ENCODE measurements at regions not wholly inside any gene's neighbourhood (a gene's known extent, or its start where the extent isn't known, plus 50 kb on each side); places are given as distances from the start of the nearest gene placed in this dataset.

DNA sequence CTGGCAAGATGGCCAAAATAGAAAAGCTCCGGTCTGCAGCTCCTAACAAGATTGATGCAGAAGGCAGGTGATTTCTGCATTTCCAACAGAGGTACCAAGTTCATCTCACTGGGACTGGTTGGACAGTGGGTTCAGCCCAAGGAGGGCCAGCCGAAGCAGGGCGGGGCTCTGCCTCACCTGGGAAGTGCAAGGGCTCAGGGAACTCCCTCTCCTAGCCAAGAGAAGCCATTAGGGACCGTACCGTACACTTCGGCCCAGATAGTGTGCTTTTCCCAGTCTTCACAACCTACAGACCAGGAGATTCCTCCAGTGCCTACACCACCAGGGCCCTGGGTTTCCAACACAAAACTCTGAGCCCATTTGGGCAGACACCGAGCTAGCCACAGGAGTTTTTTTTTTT lies 277.8 kb downstream of the SLCO4C1 start:
- no peak for DNase-seq (ENCODE audit: extremely low spot score)
- POLR2A ChIA-PET = no interaction called here
- TF ChIP-seq, protein P1, sequence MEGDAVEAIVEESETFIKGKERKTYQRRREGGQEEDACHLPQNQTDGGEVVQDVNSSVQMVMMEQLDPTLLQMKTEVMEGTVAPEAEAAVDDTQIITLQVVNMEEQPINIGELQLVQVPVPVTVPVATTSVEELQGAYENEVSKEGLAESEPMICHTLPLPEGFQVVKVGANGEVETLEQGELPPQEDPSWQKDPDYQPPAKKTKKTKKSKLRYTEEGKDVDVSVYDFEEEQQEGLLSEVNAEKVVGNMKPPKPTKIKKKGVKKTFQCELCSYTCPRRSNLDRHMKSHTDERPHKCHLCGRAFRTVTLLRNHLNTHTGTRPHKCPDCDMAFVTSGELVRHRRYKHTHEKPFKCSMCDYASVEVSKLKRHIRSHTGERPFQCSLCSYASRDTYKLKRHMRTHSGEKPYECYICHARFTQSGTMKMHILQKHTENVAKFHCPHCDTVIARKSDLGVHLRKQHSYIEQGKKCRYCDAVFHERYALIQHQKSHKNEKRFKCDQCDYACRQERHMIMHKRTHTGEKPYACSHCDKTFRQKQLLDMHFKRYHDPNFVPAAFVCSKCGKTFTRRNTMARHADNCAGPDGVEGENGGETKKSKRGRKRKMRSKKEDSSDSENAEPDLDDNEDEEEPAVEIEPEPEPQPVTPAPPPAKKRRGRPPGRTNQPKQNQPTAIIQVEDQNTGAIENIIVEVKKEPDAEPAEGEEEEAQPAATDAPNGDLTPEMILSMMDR (IDR thresholded peaks at IDR 0.05; ENCODE audit: control extremely low read depth, extremely low read depth, low read depth, missing control alignments) = no peak
- CTCF ChIA-PET = interaction anchor here (0.7 to 1.4 kb wide), 2 partner anchors 19 to 25 kb away, joined by 3 read pairs; no protein-coding TSS in a partner anchor

DNA sequence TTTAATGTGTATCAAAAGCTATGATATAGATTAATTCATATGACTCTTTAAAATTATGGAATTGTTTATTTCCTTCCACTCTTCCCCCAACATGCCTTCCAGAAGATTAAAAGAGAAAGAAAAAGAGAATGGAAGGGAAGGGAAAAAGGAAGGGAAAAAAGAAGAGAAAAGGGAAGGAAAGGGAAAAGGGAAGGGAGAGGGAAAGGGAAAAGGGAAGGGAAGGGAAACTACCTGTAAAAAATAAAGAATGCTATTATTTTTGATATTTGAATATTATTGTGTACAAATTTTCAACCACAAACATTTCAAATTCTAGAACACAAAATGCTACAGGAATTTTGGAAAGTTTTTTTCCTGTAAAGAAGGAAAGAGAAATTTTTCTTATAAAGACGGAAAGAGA lies 281.7 kb downstream of the SLCO4C1 start:
- CTCF ChIA-PET = interaction anchor here (1.3 kb wide), 1 partner anchor 33 kb away, joined by 3 read pairs; no protein-coding TSS in a partner anchor
- TF ChIP-seq, protein P1 (IDR thresholded peaks at IDR 0.05; ENCODE audit: control extremely low read depth, extremely low read depth, low read depth, missing control alignments) = no peak
- no peak for DNase-seq (ENCODE audit: extremely low spot score)
- POLR2A ChIA-PET = no interaction called here

DNA sequence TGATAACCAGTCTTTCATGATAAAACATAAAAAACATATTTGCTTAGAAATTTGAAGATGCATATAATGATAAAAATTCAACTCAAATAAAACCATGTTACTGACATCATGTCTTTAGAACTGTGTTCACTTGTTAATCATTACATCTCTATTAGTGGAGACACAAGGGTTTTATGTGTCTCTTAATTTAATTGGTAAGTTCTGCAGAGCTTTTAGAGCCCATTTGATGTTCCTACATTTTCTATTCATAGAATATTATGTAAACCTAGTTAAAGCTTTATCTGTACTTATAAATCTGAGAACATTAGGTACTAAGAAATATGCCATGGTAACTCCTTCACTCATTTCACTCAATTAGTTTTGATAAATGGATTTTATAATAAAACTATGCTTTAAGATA lies 285.4 kb downstream of the SLCO4C1 start:
- TF ChIP-seq, protein P1 (IDR thresholded peaks at IDR 0.05; ENCODE audit: control extremely low read depth, extremely low read depth, low read depth, missing control alignments) = no peak
- CTCF ChIA-PET = interaction anchor here (1.0 kb wide), 1 partner anchor 68 kb away, joined by 3 read pairs; no protein-coding TSS in a partner anchor
- DNase-seq (ENCODE audit: extremely low spot score) = no peak
- POLR2A ChIA-PET = no interaction called here

DNA sequence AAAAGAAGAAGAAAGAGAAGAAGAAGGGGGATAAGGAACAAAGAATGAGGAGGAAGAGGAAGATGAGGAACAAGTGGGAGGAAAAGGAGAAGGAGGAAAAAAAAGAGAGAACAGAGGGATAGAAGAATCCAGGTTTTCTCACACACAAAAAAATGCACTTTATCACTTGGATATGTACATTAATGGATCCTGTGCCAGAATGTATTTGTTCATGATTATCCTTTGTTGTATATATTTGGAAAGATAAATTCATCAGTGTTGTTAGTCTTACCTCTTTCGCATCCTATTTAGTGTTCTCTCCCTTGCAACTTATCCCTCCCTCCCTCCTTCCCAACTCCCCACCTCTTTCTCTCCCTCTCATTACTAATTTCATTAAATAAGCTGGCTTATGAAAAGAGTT lies 298.8 kb downstream of the SLCO4C1 start:
- POLR2A ChIA-PET = no interaction called here
- TF ChIP-seq, protein P1 (IDR thresholded peaks at IDR 0.05; ENCODE audit: control extremely low read depth, extremely low read depth, low read depth, missing control alignments) = no peak
- DNase-seq (ENCODE audit: extremely low spot score) = no peak
- CTCF ChIA-PET = interaction anchor here (2.0 kb wide), 1 partner anchor 11 kb away, joined by 7 read pairs; no protein-coding TSS in a partner anchor

DNA sequence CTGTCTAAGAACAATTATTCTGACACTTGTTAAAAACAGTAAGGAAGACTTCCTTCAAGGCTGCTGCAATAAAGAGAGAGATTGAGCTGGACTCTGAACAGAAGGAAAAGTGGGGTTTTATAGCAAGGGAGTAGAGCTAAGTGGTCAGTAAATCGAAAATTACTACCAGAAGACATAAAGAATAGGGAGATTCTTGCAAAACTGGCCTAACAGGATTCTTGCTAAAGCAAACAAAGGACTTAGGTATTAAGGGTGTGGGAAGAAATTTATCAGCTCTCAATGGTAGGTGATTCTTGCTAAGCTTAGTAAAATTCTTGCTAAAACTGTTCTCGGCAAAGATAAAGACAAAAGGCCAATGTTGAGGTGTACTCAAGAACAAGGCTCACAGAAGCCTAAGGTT lies 300.5 kb downstream of the SLCO4C1 start:
- CTCF ChIA-PET = interaction anchor here (0.8 to 1.8 kb wide), 3 partner anchors 9 to 18 kb away, joined by 3 to 4 read pairs (median 3); no protein-coding TSS in a partner anchor
- TF ChIP-seq, protein P1 (IDR thresholded peaks at IDR 0.05; ENCODE audit: control extremely low read depth, extremely low read depth, low read depth, missing control alignments) = no peak
- POLR2A ChIA-PET = no interaction called here
- no peak for DNase-seq (ENCODE audit: extremely low spot score)

DNA sequence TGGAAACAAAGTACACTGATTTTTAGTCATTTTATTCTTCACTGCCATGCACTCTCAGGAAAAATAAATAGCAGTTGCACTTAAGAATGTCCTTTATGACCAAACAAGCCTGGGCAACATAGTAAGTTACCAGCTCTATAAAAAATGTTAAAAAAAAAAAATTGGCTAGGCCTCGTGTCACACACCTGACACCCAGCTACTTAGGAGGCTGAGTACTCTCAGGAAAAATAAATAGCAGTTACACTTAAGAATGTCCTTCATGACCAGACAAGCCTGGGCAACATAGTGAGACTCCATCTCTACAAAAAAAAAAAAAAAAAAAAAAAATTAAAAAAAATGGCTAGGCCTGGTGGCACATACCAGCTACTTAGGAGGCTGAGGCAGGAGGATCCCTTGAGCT lies 304.6 kb downstream of the SLCO4C1 start:
- DNase-seq (ENCODE audit: extremely low spot score) = no peak
- TF ChIP-seq, protein P1 (IDR thresholded peaks at IDR 0.05; ENCODE audit: control extremely low read depth, extremely low read depth, low read depth, missing control alignments) = no peak
- ChIA-PET POLR2A (no interaction called here), CTCF (interaction anchor here (1.7 kb wide), 1 partner anchor 13 kb away, joined by 5 read pairs; no protein-coding TSS in a partner anchor)
